ENCODE measurements at regions not wholly inside any gene's neighbourhood (a gene's known extent, or its start where the extent isn't known, plus 50 kb on each side); places are given as distances from the start of the nearest gene placed in this dataset.

DNA sequence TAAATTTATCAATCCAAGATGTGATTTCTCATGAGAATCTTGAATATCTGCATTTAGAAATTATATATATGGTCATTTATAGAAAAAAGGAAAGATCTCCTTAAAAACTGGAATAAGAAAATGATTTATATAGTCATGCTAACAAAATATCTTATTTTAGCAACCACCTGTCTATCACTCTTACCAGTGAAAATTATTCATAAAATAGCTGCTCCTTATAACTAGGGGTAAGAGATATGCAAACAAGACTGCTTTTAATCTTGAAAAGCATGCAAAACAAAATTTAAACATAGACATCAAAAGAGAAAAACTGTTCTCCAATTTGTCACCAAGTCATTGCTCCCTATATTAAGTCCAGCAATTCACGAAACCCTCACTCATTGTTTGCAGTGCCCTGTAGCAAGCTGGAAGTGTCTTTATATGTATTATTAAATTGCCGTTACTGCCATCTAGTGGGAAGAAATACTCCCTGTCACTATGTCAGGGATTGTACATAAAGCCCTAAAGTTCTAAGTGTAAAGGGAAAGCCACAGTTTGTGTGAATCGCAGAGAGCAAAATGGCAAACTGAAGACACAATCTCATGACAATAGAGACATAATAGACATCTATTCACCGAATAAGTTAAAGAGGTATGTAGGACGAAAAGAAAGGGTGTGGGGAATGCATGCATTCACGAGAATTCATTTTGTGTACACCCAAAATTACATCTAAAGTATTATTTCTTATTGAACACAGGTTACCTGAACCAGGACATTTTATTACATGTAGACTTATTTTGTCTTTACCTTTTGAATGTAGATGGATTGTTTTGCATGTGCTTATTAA is 600.5 kb downstream of the USP25 start:
- DNase-seq (ENCODE audit: low spot score in 2 of 2), result peak in 1 of 2 donors; percentile 88
- Histone ChIP-seq H3K4me1 (peaks cover 0 to 32% (median 5%) of the 10 kb centered on the region in 4 donors), H3K4me3 (peak overlapping the region in 1 of 4 donors; percentile 26), H3K27ac (peak overlapping the region in 2 of 4 donors; percentile 50 to 63), H3K36me3 (peaks cover 0 to 5% (median 0%) of the 10 kb centered on the region in 3 donors), H3K27me3 (no peaks in the 10 kb centered on the region), H3K9me3 (no peaks in the 10 kb centered on the region)
- WGBS, 2 donors, result 20 to 21% methylated on average over 6 of the region's 6 CpGs
- TF ChIP-seq POLR2A (IDR thresholded peaks at IDR 0.05), result no peak
- TF ChIP-seq EP300 (IDR thresholded peaks at IDR 0.05), result peak in 1 of 2 donors; percentile 36
- TF ChIP-seq, protein P1, sequence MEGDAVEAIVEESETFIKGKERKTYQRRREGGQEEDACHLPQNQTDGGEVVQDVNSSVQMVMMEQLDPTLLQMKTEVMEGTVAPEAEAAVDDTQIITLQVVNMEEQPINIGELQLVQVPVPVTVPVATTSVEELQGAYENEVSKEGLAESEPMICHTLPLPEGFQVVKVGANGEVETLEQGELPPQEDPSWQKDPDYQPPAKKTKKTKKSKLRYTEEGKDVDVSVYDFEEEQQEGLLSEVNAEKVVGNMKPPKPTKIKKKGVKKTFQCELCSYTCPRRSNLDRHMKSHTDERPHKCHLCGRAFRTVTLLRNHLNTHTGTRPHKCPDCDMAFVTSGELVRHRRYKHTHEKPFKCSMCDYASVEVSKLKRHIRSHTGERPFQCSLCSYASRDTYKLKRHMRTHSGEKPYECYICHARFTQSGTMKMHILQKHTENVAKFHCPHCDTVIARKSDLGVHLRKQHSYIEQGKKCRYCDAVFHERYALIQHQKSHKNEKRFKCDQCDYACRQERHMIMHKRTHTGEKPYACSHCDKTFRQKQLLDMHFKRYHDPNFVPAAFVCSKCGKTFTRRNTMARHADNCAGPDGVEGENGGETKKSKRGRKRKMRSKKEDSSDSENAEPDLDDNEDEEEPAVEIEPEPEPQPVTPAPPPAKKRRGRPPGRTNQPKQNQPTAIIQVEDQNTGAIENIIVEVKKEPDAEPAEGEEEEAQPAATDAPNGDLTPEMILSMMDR (IDR thresholded peaks at IDR 0.05), result peak; percentile 56 to 84 (median 73)

DNA sequence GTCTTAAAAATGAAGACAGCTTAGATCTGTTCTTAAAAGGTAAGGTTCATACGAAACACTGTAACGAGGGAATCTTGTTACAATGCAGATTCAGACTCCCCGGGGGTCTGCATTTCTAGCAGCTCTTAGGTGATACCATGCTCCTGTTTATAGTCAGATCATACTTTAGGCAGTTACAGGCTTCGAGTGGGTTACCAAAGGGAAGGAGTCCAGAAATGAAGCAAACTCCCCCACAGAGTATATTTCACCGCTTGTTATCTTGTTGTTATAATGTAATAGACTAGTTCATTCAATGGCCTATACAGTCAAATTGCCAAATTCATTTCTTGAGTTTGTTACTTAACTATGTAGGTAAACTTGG is 601.1 kb downstream of the USP25 start:
- peak overlapping the region in 1 of 4 donors; percentile 26 for H3K4me3 ChIP-seq
- 48 to 50% methylated on average over 5 of the region's 5 CpGs for WGBS, 2 donors
- peaks cover 0 to 32% (median 5%) of the 10 kb centered on the region in 4 donors for H3K4me1 ChIP-seq
- peaks cover 0 to 5% (median 0%) of the 10 kb centered on the region in 3 donors for H3K36me3 ChIP-seq
- H3K27ac ChIP-seq, result peak overlapping the region in 2 of 4 donors; percentile 50 to 63
- no peaks in the 10 kb centered on the region for H3K9me3 ChIP-seq
- H3K27me3 ChIP-seq, result no peaks in the 10 kb centered on the region
- no peak for TF ChIP-seq POLR2A (IDR thresholded peaks at IDR 0.05)
- TF ChIP-seq, protein P1 (IDR thresholded peaks at IDR 0.05), result no peak
- DNase-seq (ENCODE audit: low spot score in 2 of 2), result no peak

DNA sequence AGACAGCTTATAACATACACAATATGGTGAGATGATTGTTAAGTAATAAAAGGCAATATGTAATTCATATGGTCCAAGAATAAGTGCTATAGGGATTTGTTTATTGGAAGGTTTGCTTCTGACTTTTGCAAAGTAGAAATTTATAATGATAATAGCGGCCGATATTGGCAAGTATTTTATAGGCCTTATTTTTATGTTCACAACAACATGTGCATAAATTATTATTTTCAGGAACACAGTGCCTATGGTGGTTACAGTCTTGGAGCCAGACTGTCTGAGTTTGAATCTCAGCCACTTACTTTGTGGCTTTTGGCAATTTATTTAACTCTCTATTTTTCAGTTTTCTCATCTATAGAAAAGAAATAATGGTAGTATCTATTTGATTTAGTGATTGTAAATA is 607.5 kb downstream of the USP25 start:
- WGBS, 2 donors, result 97 to 98% methylated on average over 2 of the region's 2 CpGs
- TF ChIP-seq POLR2A (IDR thresholded peaks at IDR 0.05), result no peak
- TF ChIP-seq, protein P1 (IDR thresholded peaks at IDR 0.05), result no peak
- TF ChIP-seq EP300 (IDR thresholded peaks at IDR 0.05), result no peak
- no peak overlapping the region for H3K27ac ChIP-seq

DNA sequence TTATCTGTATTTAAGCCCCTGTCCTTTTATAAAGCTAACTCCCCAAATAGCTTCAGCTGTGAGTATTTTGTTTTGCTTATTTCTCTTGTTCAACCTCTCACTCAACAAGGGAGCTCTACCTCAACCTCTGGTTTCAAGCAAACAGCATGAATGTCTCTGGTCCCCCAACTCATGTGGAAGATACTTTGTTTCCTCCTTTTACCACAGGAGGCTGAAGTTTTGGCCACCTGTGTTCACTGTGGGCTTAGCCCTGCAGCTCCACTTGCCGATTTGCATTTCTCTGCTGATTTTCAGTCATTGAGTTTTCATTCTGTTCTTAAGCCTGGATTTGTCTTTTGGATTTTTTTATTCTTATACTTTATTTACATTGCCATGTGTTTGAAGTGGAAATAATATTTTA is 613.1 kb downstream of the USP25 start:
- no peak overlapping the region for H3K4me3 ChIP-seq
- TF ChIP-seq, protein P1 (IDR thresholded peaks at IDR 0.05), result no peak
- TF ChIP-seq EP300 (IDR thresholded peaks at IDR 0.05) (no peak), POLR2A (IDR thresholded peaks at IDR 0.05) (no peak)
- H3K36me3 ChIP-seq, result no peaks in the 10 kb centered on the region
- DNase-seq (ENCODE audit: low spot score in 2 of 2), result no peak
- no peaks in the 10 kb centered on the region for H3K4me1 ChIP-seq
- H3K9me3 ChIP-seq, result no peaks in the 10 kb centered on the region
- H3K27me3 ChIP-seq, result no peaks in the 10 kb centered on the region
- 94% methylated on average over 1 of the region's 1 CpG for WGBS, 2 donors
- no peak overlapping the region for H3K27ac ChIP-seq

More for the DNA sequence above, 607.5 kb downstream of the USP25 start:
- no peaks in the 10 kb centered on the region for H3K27me3 ChIP-seq
- no peaks in the 10 kb centered on the region for H3K36me3 ChIP-seq
- H3K4me3 ChIP-seq, result no peak overlapping the region
- DNase-seq (ENCODE audit: low spot score in 2 of 2), result no peak
- no peaks in the 10 kb centered on the region for H3K4me1 ChIP-seq
- no peaks in the 10 kb centered on the region for H3K9me3 ChIP-seq

DNA sequence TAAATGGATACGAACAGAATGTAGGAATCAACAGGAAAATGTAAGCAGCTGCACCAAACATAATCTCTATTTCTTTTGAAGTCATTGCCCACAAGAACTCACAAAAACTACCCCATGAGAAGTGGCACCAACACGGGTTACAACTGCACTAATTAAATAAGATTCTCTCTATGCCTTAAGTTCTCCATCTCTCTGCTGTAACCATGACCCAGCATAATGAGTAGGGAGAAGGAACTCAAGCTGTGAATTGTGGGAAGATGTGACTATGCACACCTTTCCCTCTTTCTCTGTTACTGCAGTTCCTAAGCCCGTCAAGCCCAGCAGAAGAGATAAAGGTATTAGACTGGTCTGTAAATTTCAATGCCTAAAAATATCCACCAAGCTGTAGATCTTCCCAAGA is 614.0 kb downstream of the USP25 start:
- H3K36me3 ChIP-seq, result no peaks in the 10 kb centered on the region
- no peak overlapping the region for H3K27ac ChIP-seq
- H3K27me3 ChIP-seq, result no peaks in the 10 kb centered on the region
- H3K4me1 ChIP-seq, result no peaks in the 10 kb centered on the region
- no peak for DNase-seq (ENCODE audit: low spot score in 2 of 2)
- no peak overlapping the region for H3K4me3 ChIP-seq
- H3K9me3 ChIP-seq, result no peaks in the 10 kb centered on the region
- WGBS, 2 donors, result 87 to 94% methylated on average over 3 of the region's 3 CpGs
- TF ChIP-seq POLR2A (IDR thresholded peaks at IDR 0.05), result no peak
- TF ChIP-seq, protein P1 (IDR thresholded peaks at IDR 0.05), result no peak
- TF ChIP-seq EP300 (IDR thresholded peaks at IDR 0.05), result no peak
